A673 (cell line): ENCODE measurements at regions not wholly inside any gene's neighbourhood (a gene's known extent, or its start where the extent isn't known, plus 50 kb on each side); places are given as distances from the start of the nearest gene placed in this dataset.
"Not testable (repeated sequence)": the region's sequence is repeated elsewhere in the genome, so short reads cannot be mapped to it uniquely, and the experiment has no call there.

Source experiments
- BruUV-seq: library from RNA; stranded (reverse); fragments of 400-500 nt; replicated peaks from 2 replicates; lab custom pipeline; 2021; lab: Mats Ljungman, UMichigan
- CTCF ChIA-PET: fragments of 300-600 bp; sonication (Branson Sonifier 250); formaldehyde crosslinking; loops from one replicate; lab custom pipeline; 2022; ENCODE audit warnings: antibody characterized with exemption; lab: Charles Lee
- POLR2A ChIA-PET: fragments of 300-600 bp; sonication (Branson Sonifier 250); formaldehyde crosslinking; loops from one replicate; lab custom pipeline; 2022; ENCODE audit warnings: antibody characterized with exemption; ENCODE audit not compliant: low non-redundant PET; lab: Charles Lee
- DNase-seq: peaks from one replicate; pipeline ENCODE4 v3.0.0-alpha.2; 2015; ENCODE audit warnings: low spot score
- H3K27ac ChIP-seq: fragments of 200-600 bp; sonication (generic); 2 replicates; pipeline ENCODE4 v1.5.1; 2016; ENCODE audit warnings: mixed run types, low read depth, mild to moderate bottlenecking, mixed read lengths, antibody characterized with exemption, low read length; ENCODE audit not compliant: poor library complexity, severe bottlenecking
- H3K27me3 ChIP-seq: fragments of 200-600 bp; sonication (generic); replicated peaks from 2 replicates; pipeline ENCODE4 v1.6.1; 2017; ENCODE audit warnings: mixed run types, low read depth, mild to moderate bottlenecking, mixed read lengths, antibody characterized with exemption, low read length; ENCODE audit not compliant: insufficient read depth, poor library complexity
- H3K36me3 ChIP-seq: fragments of 200-600 bp; sonication (generic); 2 replicates; pipeline ENCODE4 v1.6.1; 2016; ENCODE audit warnings: mixed run types, mild to moderate bottlenecking, mixed read lengths, antibody characterized with exemption, low read length; ENCODE audit not compliant: insufficient read depth, poor library complexity, severe bottlenecking
- H3K4me1 ChIP-seq: fragments of 200-600 bp; sonication (generic); 2 replicates; pipeline ENCODE4 v1.6.1; 2017; ENCODE audit warnings: mixed run types, mild to moderate bottlenecking, mixed read lengths, antibody characterized with exemption, low read length; ENCODE audit not compliant: insufficient read depth, poor library complexity, severe bottlenecking
- H3K4me3 ChIP-seq: fragments of 200-600 bp; sonication (generic); 2 replicates; pipeline ENCODE4 v1.5.1; 2016; ENCODE audit warnings: low read depth, mixed run types, mild to moderate bottlenecking, mixed read lengths, low read length; ENCODE audit not compliant: poor library complexity, severe bottlenecking
- H3K9me3 ChIP-seq: fragments of 200-600 bp; sonication (generic); 2 replicates; pipeline ENCODE4 v1.6.1; 2016; ENCODE audit warnings: mixed run types, low read depth, mild to moderate bottlenecking, mixed read lengths, antibody characterized with exemption, low read length; ENCODE audit not compliant: poor library complexity, severe bottlenecking
- intact Hi-C: fragments of 100-400 bp; cut with micrococcal nuclease; formaldehyde crosslinking; loops from one replicate; pipeline ENCODE4 v1.10.0; 2022; ENCODE audit not compliant: unreplicated experiment

- BruUV-seq, DNase-seq, intact Hi-C loops, H3K4me3 ChIP-seq, H3K9me3 ChIP-seq, H3K4me1 ChIP-seq, H3K27me3 ChIP-seq, CTCF ChIA-PET, H3K36me3 ChIP-seq, H3K27ac ChIP-seq, POLR2A ChIA-PET: not testable (repeated sequence)
Observed at GRCh38 chr2:111424851-111425309, 304.2 kb downstream of the BCL2L11 start.

DNA sequence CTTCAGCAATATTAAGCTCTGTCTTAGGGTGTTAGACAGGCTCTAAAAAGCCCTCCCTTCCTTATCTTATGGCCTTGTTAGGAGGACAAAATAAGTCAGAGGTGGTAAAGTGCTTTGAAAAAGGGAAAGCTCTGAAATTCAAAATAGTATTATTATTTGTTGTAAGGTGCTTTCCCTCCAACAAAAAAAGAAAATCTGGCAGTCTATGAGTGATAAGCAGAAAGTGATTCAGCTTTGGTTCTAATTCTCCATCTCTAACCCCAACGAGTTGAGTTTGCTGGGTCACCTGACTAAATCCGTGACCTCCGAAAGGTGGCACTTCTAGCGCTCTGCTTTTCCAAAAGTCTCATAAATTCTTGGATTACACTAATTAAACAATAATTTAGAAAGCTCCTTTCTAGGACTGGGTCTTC lies 305.1 kb downstream of the BCL2L11 start:
- DNase-seq, H3K4me1 ChIP-seq, BruUV-seq, H3K4me3 ChIP-seq, H3K36me3 ChIP-seq, POLR2A ChIA-PET, H3K27ac ChIP-seq, H3K9me3 ChIP-seq, CTCF ChIA-PET, intact Hi-C loops, H3K27me3 ChIP-seq: not testable (repeated sequence)

DNA sequence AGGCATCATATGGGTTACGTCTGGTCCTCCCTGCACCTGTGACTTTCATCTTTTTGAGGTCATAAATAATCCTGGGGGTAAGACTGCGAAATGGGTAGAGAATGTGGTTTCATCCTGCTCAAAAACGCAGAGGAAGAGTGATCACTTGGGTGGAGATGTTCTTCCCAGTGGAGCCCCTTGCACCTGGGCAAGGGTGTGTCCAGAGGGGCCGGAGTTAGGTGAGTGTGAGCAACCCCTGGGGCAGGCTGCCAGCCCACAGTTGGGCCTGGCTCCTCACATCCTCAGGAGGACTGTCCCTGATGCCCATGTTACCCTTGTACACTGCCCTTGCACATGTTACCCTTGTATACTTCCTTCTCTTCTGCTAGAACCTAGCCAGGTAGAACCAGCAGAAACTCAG lies 306.6 kb downstream of the BCL2L11 start:
- CTCF ChIA-PET, intact Hi-C loops, BruUV-seq, H3K27me3 ChIP-seq, H3K4me1 ChIP-seq, H3K4me3 ChIP-seq, POLR2A ChIA-PET, H3K36me3 ChIP-seq, DNase-seq, H3K9me3 ChIP-seq, H3K27ac ChIP-seq: not testable (repeated sequence)

GRCh38 chr2:111428915-111429314 lies 308.2 kb downstream of the BCL2L11 start:
- intact Hi-C loops, CTCF ChIA-PET, BruUV-seq: not testable (repeated sequence)

DNA sequence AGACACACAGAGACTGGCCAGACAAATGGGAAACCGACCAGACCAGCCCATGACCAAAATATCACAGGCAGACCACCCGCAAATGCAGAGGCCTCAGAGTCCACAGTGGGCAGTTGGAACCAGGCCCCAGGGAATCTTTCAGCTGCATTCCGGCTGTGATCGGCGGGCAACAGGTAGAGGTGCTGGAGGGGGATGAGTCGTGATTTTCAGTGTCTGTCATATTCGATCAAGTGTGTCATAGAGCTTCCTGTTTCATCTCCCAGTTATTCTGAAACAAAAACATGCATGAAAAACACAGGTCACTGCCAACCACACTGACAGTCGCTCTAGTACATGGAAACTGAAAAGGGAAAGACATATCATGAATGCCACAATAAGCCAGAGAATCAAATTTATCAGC lies 308.6 kb downstream of the BCL2L11 start:
- POLR2A ChIA-PET, H3K9me3 ChIP-seq, H3K27ac ChIP-seq, BruUV-seq, H3K4me3 ChIP-seq, intact Hi-C loops, CTCF ChIA-PET, H3K36me3 ChIP-seq, DNase-seq, H3K4me1 ChIP-seq, H3K27me3 ChIP-seq: not testable (repeated sequence)

More at GRCh38 chr2:111428915-111429314, 308.2 kb downstream of the BCL2L11 start:
- H3K36me3 ChIP-seq, H3K27ac ChIP-seq, H3K9me3 ChIP-seq, H3K4me1 ChIP-seq, POLR2A ChIA-PET, H3K4me3 ChIP-seq, H3K27me3 ChIP-seq, DNase-seq: not testable (repeated sequence)

GRCh38 chr2:111430817-111431661 lies 310.3 kb downstream of the BCL2L11 start:
- H3K27me3 ChIP-seq, H3K9me3 ChIP-seq, H3K4me1 ChIP-seq, CTCF ChIA-PET, intact Hi-C loops, BruUV-seq, POLR2A ChIA-PET, H3K36me3 ChIP-seq, H3K27ac ChIP-seq, H3K4me3 ChIP-seq, DNase-seq: not testable (repeated sequence)

DNA sequence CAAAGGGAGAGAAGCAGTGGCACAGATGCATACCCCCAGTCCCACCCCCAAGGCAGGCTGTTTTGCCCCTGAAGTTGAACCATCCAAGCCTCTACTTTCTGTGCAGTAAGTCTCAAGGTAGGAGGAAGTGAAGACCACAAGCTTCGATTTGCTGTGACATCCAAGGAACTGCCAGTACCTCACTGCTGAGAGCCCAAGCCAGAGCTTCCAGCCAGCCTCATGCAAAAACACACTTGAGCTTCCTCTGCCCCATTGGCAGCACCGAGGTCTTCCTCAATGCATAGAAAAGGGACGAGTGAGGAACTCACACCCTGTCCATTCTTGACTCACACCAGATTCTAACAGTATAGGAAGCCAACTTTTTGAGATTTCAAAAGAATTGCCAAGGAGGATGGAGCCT lies 311.7 kb downstream of the BCL2L11 start:
- H3K4me3 ChIP-seq, POLR2A ChIA-PET, CTCF ChIA-PET, H3K27ac ChIP-seq, H3K4me1 ChIP-seq, H3K36me3 ChIP-seq, BruUV-seq, H3K27me3 ChIP-seq, H3K9me3 ChIP-seq, DNase-seq, intact Hi-C loops: not testable (repeated sequence)
